GM04504 (cell line): ENCODE measurements at regions not wholly inside any gene's neighbourhood (a gene's known extent, or its start where the extent isn't known, plus 50 kb on each side); places are given as distances from the start of the nearest gene placed in this dataset.
"Not testable (repeated sequence)": the region's sequence is repeated elsewhere in the genome, so short reads cannot be mapped to it uniquely, and the experiment has no call there.

Source experiments
- DNase-seq: peaks from one replicate; pipeline ENCODE4 v3.0.0-alpha.2; 2012; ENCODE audit warnings: low read depth

- DNase-seq, result no peak
Observed at GRCh38 chr3:22765679-22766078, 437.4 kb upstream of the UBE2E2 start.

GRCh38 chr3:22777834-22778233 lies 425.3 kb upstream of the UBE2E2 start:
- DNase-seq, result no peak

GRCh38 chr3:22779737-22780136 lies 423.4 kb upstream of the UBE2E2 start:
- DNase-seq, result no peak

GRCh38 chr3:22792533-22792932 lies 410.6 kb upstream of the UBE2E2 start:
- DNase-seq, result no peak

- no peak for DNase-seq
Observed at GRCh38 chr3:22795917-22796316, 407.2 kb upstream of the UBE2E2 start.

- no peak for DNase-seq
Observed at GRCh38 chr3:22798461-22798860, 404.7 kb upstream of the UBE2E2 start.

GRCh38 chr3:22819209-22819608 lies 383.9 kb upstream of the UBE2E2 start:
- DNase-seq, result no peak

- no peak for DNase-seq
Observed at GRCh38 chr3:22835041-22835440, 368.1 kb upstream of the UBE2E2 start.

GRCh38 chr3:22836131-22836530 lies 367.0 kb upstream of the UBE2E2 start:
- no peak for DNase-seq

GRCh38 chr3:22843854-22844253 lies 359.3 kb upstream of the UBE2E2 start:
- DNase-seq, result no peak

- no peak for DNase-seq
Observed at GRCh38 chr3:22846566-22846965, 356.6 kb upstream of the UBE2E2 start.

- not testable (repeated sequence) for DNase-seq
Observed at GRCh38 chr3:22849583-22849982, 353.5 kb upstream of the UBE2E2 start.

- no peak for DNase-seq
Observed at GRCh38 chr3:22856811-22857210, 346.3 kb upstream of the UBE2E2 start.

GRCh38 chr3:22858486-22858885 lies 344.6 kb upstream of the UBE2E2 start:
- no peak for DNase-seq

- no peak for DNase-seq
Observed at GRCh38 chr3:22859618-22860017, 343.5 kb upstream of the UBE2E2 start.

GRCh38 chr3:22861426-22861825 lies 341.7 kb upstream of the UBE2E2 start:
- DNase-seq, result no peak

- DNase-seq, result no peak
Observed at GRCh38 chr3:22862111-22862510, 341.0 kb upstream of the UBE2E2 start.

- not testable (repeated sequence) for DNase-seq
Observed at GRCh38 chr3:22882834-22883233, 320.3 kb upstream of the UBE2E2 start.

GRCh38 chr3:22885039-22885438 lies 318.1 kb upstream of the UBE2E2 start:
- no peak for DNase-seq

GRCh38 chr3:22885574-22886341 lies 317.4 kb upstream of the UBE2E2 start:
- DNase-seq, result no peak

GRCh38 chr3:22886439-22887068 lies 316.6 kb upstream of the UBE2E2 start:
- DNase-seq, result no peak

- peak; percentile 1 for DNase-seq
Observed at GRCh38 chr3:22887664-22888291, 315.3 kb upstream of the UBE2E2 start.

- DNase-seq, result no peak
Observed at GRCh38 chr3:22893101-22893500, 310.0 kb upstream of the UBE2E2 start.
